GM23338 (cell line): ENCODE measurements at regions not wholly inside any gene's neighbourhood (a gene's known extent, or its start where the extent isn't known, plus 50 kb on each side); places are given as distances from the start of the nearest gene placed in this dataset.
"Not testable (repeated sequence)": the region's sequence is repeated elsewhere in the genome, so short reads cannot be mapped to it uniquely, and the experiment has no call there.

Experiments used
- CREB1 ChIP-seq: fragments of 250-450 bp; sonication (Bioruptor Pico); IDR thresholded peaks from 2 replicates; pipeline ENCODE4 v1.5.0; 2020; ENCODE audit warnings: low read depth, mild to moderate bottlenecking, moderate library complexity
- CTCF ChIP-seq, 2 experiments: fragments of 200-600 bp in 1 of 2; sonication (generic) in 1 of 2; conservative IDR thresholded peaks; 2 replicates each; pipeline versions ENCODE4 v1.5.1 to v1.6.1; 2016 to 2017; ENCODE audit warnings: antibody characterized with exemption in 2 of 2, low read depth in 2 of 2, mild to moderate bottlenecking in 2 of 2, moderate library complexity in 1 of 2
- EZH2 ChIP-seq: fragments of 200-600 bp; sonication (generic); IDR thresholded peaks from one replicate; pipeline ENCODE4 v1.8.0; 2017; ENCODE audit warnings: antibody characterized with exemption, mild to moderate bottlenecking, low read depth; ENCODE audit not compliant: unreplicated experiment
- EZH2phosphoT487 ChIP-seq: fragments of 200-600 bp; sonication (generic); IDR thresholded peaks from one replicate; pipeline ENCODE4 v1.8.1; 2018; ENCODE audit warnings: antibody characterized with exemption; ENCODE audit not compliant: unreplicated experiment
- JUNB ChIP-seq: IDR thresholded peaks from one replicate; pipeline ENCODE4 v1.6.1; 2016; ENCODE audit warnings: antibody characterized with exemption; ENCODE audit not compliant: unreplicated experiment
- NANOG ChIP-seq: IDR thresholded peaks from 2 replicates; pipeline ENCODE4 v1.6.1; 2016; ENCODE audit warnings: antibody characterized with exemption, borderline replicate concordance
- POLR2AphosphoS5 ChIP-seq: IDR thresholded peaks from 2 replicates; pipeline ENCODE4 v1.6.1; 2016; ENCODE audit warnings: antibody characterized with exemption, low read depth
- REST ChIP-seq: IDR thresholded peaks from one replicate; pipeline ENCODE4 v1.6.1; 2018; ENCODE audit warnings: antibody characterized with exemption; ENCODE audit not compliant: unreplicated experiment
- STAT1 ChIP-seq: IDR thresholded peaks from one replicate; pipeline ENCODE4 v1.6.1; 2016; ENCODE audit warnings: antibody characterized with exemption; ENCODE audit not compliant: unreplicated experiment
- TF ChIP-seq, protein P1 (sequence below): IDR thresholded peaks from 2 replicates; pipeline ENCODE4 v1.6.1; 2016; ENCODE audit warnings: antibody characterized with exemption

- not testable (repeated sequence) for TF ChIP-seq EZH2; CTCF (conservative IDR thresholded peaks at IDR 0.05; ENCODE audit: low read depth in 2 of 2); REST; EZH2phosphoT487; CREB1 (CRISPR knock-in tag); POLR2AphosphoS5; NANOG; STAT1; JUNB
- TF ChIP-seq, protein P1, sequence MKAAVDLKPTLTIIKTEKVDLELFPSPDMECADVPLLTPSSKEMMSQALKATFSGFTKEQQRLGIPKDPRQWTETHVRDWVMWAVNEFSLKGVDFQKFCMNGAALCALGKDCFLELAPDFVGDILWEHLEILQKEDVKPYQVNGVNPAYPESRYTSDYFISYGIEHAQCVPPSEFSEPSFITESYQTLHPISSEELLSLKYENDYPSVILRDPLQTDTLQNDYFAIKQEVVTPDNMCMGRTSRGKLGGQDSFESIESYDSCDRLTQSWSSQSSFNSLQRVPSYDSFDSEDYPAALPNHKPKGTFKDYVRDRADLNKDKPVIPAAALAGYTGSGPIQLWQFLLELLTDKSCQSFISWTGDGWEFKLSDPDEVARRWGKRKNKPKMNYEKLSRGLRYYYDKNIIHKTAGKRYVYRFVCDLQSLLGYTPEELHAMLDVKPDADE: not testable (repeated sequence)
These were observed 184.4 kb upstream of the NR5A2 start for GRCh38 chr1:199843096-199843495.
